Gastroesophageal sphincter (tissue), 4 donors: ENCODE measurements at regions not wholly inside any gene's neighbourhood (a gene's known extent, or its start where the extent isn't known, plus 50 kb on each side); places are given as distances from the start of the nearest gene placed in this dataset.
A peak's percentile ranks its signal among the peaks of the same experiment; 100 is the strongest.

Experiments used
- ATAC-seq: fragments of 150-250 bp; one replicate; pipeline ENCODE4 v1.9.1; 2016; ENCODE audit warnings: mild to moderate bottlenecking, moderate library complexity
- H3K27ac ChIP-seq, 4 donors: fragments of 200-600 bp; sonication (generic) in 3 of 4; 1 replicate in 3 of 4; 2 replicates in 1 of 4; pipeline ENCODE4 v1.5.1; 2016 to 2019
- H3K27me3 ChIP-seq: fragments of 200-600 bp; sonication (generic); one replicate; pipeline ENCODE4 v1.5.1; 2019
- H3K36me3 ChIP-seq, 2 donors: fragments of 200-600 bp; sonication (generic); one replicate each; pipeline ENCODE4 v1.5.1; 2019; ENCODE audit warnings: control low read depth in 1 of 2
- H3K4me1 ChIP-seq, 3 donors: fragments of 200-600 bp; sonication (generic); 1 replicate in 2 of 3; 2 replicates in 1 of 3; pipeline ENCODE4 v1.5.1; 2016 to 2019; ENCODE audit warnings: control low read depth in 2 of 3
- H3K4me3 ChIP-seq, 2 donors: fragments of 200-600 bp; sonication (generic); one replicate each; pipeline ENCODE4 v1.5.1; 2019; ENCODE audit warnings: mild to moderate bottlenecking in 1 of 2, moderate library complexity in 1 of 2
- H3K9me3 ChIP-seq, 3 donors: fragments of 200-600 bp; sonication (generic); one replicate each; pipeline ENCODE4 v1.5.1; 2017 to 2019; ENCODE audit warnings: control low read depth in 2 of 3
- CTCF ChIP-seq, 4 experiments: fragments of 200-600 bp in 2 of 4; fragments of 450-650 bp in 2 of 4; sonication (generic) in 1 of 4; IDR thresholded peaks; one replicate each; pipeline ENCODE4 v1.5.1; 2017 to 2019; ENCODE audit warnings: antibody characterized with exemption in 4 of 4, mild to moderate bottlenecking in 2 of 4, moderate library complexity in 2 of 4
- EP300 ChIP-seq: sonication (generic); formaldehyde crosslinking; IDR thresholded peaks from one replicate; pipeline ENCODE4 v1.6.1; 2017; ENCODE audit warnings: antibody characterized with exemption, mild to moderate bottlenecking
- POLR2A ChIP-seq, 2 donors: fragments of 450-650 bp; IDR thresholded peaks; one replicate each; pipeline ENCODE4 v1.6.1; 2017; ENCODE audit warnings: antibody characterized with exemption in 2 of 2, mild to moderate bottlenecking in 2 of 2, moderate library complexity in 1 of 2
- POLR2AphosphoS5 ChIP-seq: sonication (generic); formaldehyde crosslinking; IDR thresholded peaks from one replicate; pipeline ENCODE4 v1.6.1; 2017; ENCODE audit warnings: antibody characterized with exemption
- WGBS, 2 donors: methylation state at CpG; one replicate each; pipeline ENCODE4 v1.1.5; 2018; ENCODE audit warnings: low coverage in 1 of 2; 5-methylcytosine and 5-hydroxymethylcytosine counted together

GRCh38 chr1:193558491-193559028 lies 372.1 kb upstream of the B3GALT2 start:
- ATAC-seq, result peak; percentile 56
- H3K9me3 ChIP-seq, result no peaks in the 10 kb centered on the region

GRCh38 chr1:193555662-193556441 lies 369.4 kb upstream of the B3GALT2 start:
- Histone ChIP-seq H3K36me3 (no peaks in the 10 kb centered on the region), H3K4me1 (peaks cover 0 to 4% (median 0%) of the 10 kb centered on the region in 3 donors), H3K27ac (no peak overlapping the region), H3K9me3 (no peaks in the 10 kb centered on the region), H3K27me3 (no peaks in the 10 kb centered on the region), H3K4me3 (no peak overlapping the region)
- WGBS, 2 donors, result 80 to 93% methylated on average over 3 to 4 of the region's 4 CpGs
- TF ChIP-seq POLR2A (IDR thresholded peaks at IDR 0.05) (no peak), EP300 (no peak), POLR2AphosphoS5 (no peak), CTCF (IDR thresholded peaks at IDR 0.05) (no peak)
- ATAC-seq, result no peak

More at GRCh38 chr1:193558491-193559028, 372.1 kb upstream of the B3GALT2 start:
- no peaks in the 10 kb centered on the region for H3K27me3 ChIP-seq
- peaks cover 0 to 4% (median 0%) of the 10 kb centered on the region in 3 donors for H3K4me1 ChIP-seq
- 32 to 37% methylated on average over 2 to 4 of the region's 4 CpGs for WGBS, 2 donors
- TF ChIP-seq POLR2AphosphoS5 (no peak), CTCF (IDR thresholded peaks at IDR 0.05) (no peak), EP300 (no peak), POLR2A (IDR thresholded peaks at IDR 0.05) (no peak)
- H3K36me3 ChIP-seq, result no peaks in the 10 kb centered on the region
- no peak overlapping the region for H3K4me3 ChIP-seq
- H3K27ac ChIP-seq, result no peak overlapping the region

GRCh38 chr1:193553564-193553963 lies 367.2 kb upstream of the B3GALT2 start:
- Histone ChIP-seq H3K27ac (no peak overlapping the region), H3K4me3 (no peak overlapping the region), H3K27me3 (no peaks in the 10 kb centered on the region), H3K36me3 (no peaks in the 10 kb centered on the region), H3K4me1 (peaks cover 0 to 2% (median 0%) of the 10 kb centered on the region in 3 donors), H3K9me3 (no peaks in the 10 kb centered on the region)
- TF ChIP-seq CTCF (IDR thresholded peaks at IDR 0.05) (no peak), POLR2AphosphoS5 (no peak), EP300 (no peak), POLR2A (IDR thresholded peaks at IDR 0.05) (no peak)
- WGBS, 2 donors, result 93 to 100% methylated on average over 1 to 2 of the region's 2 CpGs
- no peak for ATAC-seq

GRCh38 chr1:193552274-193552673 lies 365.9 kb upstream of the B3GALT2 start:
- no peak for TF ChIP-seq CTCF (IDR thresholded peaks at IDR 0.05)
- no peak for TF ChIP-seq POLR2A (IDR thresholded peaks at IDR 0.05)
- no peak for TF ChIP-seq POLR2AphosphoS5
- TF ChIP-seq EP300, result no peak
- ATAC-seq, result no peak
- Histone ChIP-seq H3K27me3 (no peaks in the 10 kb centered on the region), H3K36me3 (no peaks in the 10 kb centered on the region), H3K4me3 (no peak overlapping the region), H3K27ac (no peak overlapping the region), H3K4me1 (no peaks in the 10 kb centered on the region), H3K9me3 (no peaks in the 10 kb centered on the region)
- 79 to 100% methylated on average over 1 to 3 of the region's 4 CpGs for WGBS, 2 donors

GRCh38 chr1:193549081-193549480 lies 362.7 kb upstream of the B3GALT2 start:
- WGBS, 2 donors, result 77 to 88% methylated on average over 1 of the region's 1 CpG
- no peaks in the 10 kb centered on the region for H3K36me3 ChIP-seq
- ATAC-seq, result no peak
- TF ChIP-seq POLR2A (IDR thresholded peaks at IDR 0.05) (no peak), POLR2AphosphoS5 (no peak), CTCF (IDR thresholded peaks at IDR 0.05) (no peak), EP300 (no peak)
- no peaks in the 10 kb centered on the region for H3K9me3 ChIP-seq
- no peaks in the 10 kb centered on the region for H3K27me3 ChIP-seq
- H3K4me1 ChIP-seq, result no peaks in the 10 kb centered on the region
- no peak overlapping the region for H3K27ac ChIP-seq
- no peak overlapping the region for H3K4me3 ChIP-seq
